ENCODE measurements at regions not wholly inside any gene's neighbourhood (a gene's known extent, or its start where the extent isn't known, plus 50 kb on each side); places are given as distances from the start of the nearest gene placed in this dataset.
A peak's percentile ranks its signal among the peaks of the same experiment; 100 is the strongest.

DNA sequence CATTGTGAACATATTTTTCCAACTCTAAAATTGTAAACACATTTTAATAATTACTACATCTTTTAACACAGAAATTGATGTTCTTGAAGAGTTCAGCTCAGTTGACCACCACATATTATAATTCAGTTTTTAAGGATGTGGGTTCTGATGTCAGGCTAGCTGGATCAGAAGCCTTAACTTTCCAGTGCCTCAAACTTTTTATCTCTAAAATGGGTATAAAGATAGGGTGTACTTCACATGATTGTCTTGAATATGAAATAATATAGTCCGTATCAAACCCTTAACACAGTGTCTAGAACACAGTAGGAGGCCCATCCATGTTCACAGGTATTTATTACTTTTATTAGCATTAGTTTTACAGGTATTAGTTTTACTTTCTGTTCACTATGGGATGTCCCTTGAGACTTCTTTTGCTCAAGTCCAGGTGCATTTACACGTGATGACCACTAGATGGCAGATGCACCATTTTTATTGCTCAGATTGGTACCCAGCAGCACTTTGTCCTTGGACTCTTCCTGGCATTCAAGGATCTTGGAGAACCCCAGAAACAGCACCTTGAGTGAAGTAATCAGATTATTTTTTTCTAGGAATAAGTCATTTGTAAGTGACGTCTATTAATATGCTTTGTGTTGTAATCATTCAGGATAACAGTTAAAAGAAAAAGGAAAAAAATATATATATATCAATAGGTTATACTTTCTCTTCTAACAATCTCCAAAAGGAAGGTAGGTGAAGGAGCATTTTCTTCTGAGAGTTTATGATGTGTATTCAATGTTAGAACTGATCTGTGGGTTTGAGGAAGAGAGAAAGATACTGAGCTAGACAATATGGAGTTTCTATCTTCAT lies 580.2 kb downstream of the ETNK1 start:
- H3K9me3 Mint-ChIP-seq: no peaks in the 10 kb centered on the region
- DNase-seq (peak; percentile 3), ATAC-seq (peak; percentile 64)
- H3K27ac Mint-ChIP-seq: no peak overlapping the region
- intact Hi-C loops (cut with micrococcal nuclease): loop anchor here (5.0 kb wide), 1 partner anchor 1632 kb away; no protein-coding TSS in a partner anchor
- ChIA-PET POLR2A (no interaction called here), CTCF (interaction anchor here (0.8 to 1.7 kb wide), 8 partner anchors 8 to 493 kb away, joined by 3 to 7 read pairs (median 3); no protein-coding TSS in a partner anchor)
- TF ChIP-seq, protein P1, sequence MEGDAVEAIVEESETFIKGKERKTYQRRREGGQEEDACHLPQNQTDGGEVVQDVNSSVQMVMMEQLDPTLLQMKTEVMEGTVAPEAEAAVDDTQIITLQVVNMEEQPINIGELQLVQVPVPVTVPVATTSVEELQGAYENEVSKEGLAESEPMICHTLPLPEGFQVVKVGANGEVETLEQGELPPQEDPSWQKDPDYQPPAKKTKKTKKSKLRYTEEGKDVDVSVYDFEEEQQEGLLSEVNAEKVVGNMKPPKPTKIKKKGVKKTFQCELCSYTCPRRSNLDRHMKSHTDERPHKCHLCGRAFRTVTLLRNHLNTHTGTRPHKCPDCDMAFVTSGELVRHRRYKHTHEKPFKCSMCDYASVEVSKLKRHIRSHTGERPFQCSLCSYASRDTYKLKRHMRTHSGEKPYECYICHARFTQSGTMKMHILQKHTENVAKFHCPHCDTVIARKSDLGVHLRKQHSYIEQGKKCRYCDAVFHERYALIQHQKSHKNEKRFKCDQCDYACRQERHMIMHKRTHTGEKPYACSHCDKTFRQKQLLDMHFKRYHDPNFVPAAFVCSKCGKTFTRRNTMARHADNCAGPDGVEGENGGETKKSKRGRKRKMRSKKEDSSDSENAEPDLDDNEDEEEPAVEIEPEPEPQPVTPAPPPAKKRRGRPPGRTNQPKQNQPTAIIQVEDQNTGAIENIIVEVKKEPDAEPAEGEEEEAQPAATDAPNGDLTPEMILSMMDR (IDR thresholded peaks at IDR 0.05): peak; percentile 94
- H3K4me3 Mint-ChIP-seq: no peak overlapping the region
- H3K27me3 Mint-ChIP-seq: peaks cover 3% of the 10 kb centered on the region
- H3K36me3 Mint-ChIP-seq (ENCODE audit: low read depth): no peaks in the 10 kb centered on the region
- no peaks in the 10 kb centered on the region for H3K4me1 Mint-ChIP-seq (ENCODE audit: low read depth)

DNA sequence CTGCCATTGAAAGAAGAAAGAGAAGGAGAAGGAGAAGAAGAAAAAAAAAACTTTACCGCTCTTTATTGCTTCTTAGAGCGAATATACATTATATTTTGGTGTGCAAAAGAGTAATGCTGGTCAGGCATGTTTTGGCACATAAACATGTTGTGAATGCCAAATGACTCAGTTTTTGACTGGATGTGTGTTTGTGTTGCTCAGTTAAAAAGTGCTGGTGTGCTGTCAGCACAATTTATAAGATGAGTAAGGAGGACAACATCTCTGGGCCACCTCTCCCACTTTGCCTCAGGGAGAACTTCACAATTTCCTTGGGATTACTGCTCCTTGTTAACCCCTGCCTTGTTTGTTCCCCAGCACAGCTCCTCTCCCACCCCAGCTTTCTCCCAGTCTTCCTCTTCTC lies 584.8 kb downstream of the ETNK1 start:
- Mint-ChIP-seq H3K4me1 (ENCODE audit: low read depth) (no peaks in the 10 kb centered on the region), H3K27ac (no peak overlapping the region), H3K9me3 (peaks cover under 1% of the 10 kb centered on the region), H3K36me3 (ENCODE audit: low read depth) (no peaks in the 10 kb centered on the region), H3K4me3 (no peak overlapping the region), H3K27me3 (peaks cover 2% of the 10 kb centered on the region)
- TF ChIP-seq, protein P1 (IDR thresholded peaks at IDR 0.05): no peak
- ChIA-PET POLR2A (no interaction called here), CTCF (no interaction called here)
- intact Hi-C loops (cut with micrococcal nuclease): loop anchor here (5.0 kb wide), 1 partner anchor 1628 kb away; no protein-coding TSS in a partner anchor
- DNase-seq (no peak), ATAC-seq (no peak)

DNA sequence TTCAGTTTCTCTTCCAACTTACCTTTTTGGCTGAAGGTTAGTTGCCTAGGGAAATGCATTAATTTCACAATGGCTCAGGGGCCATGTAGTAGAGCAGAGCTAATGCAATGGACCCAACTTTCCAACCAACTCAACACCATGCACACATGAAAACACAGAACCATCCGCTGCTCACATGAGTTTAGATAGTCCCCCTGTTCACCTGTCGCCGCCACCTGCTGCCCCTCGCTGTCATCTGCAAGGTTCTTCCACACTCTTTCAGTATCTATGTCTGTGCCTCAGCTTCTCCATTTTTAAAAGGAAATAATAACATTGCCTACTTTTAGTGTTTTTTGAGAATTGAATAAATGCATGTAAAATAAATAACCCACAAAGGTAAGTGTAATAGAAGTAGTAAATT lies 585.6 kb downstream of the ETNK1 start:
- ChIA-PET CTCF (interaction anchor here (1.1 kb wide), 1 partner anchor 8 kb away, joined by 3 read pairs; no protein-coding TSS in a partner anchor), POLR2A (no interaction called here)
- H3K4me1 Mint-ChIP-seq (ENCODE audit: low read depth): no peaks in the 10 kb centered on the region
- H3K9me3 Mint-ChIP-seq: peaks cover 8% of the 10 kb centered on the region
- intact Hi-C loops (cut with micrococcal nuclease): no loop called here
- no peak for DNase-seq
- ATAC-seq: no peak
- no peak overlapping the region for H3K4me3 Mint-ChIP-seq
- TF ChIP-seq, protein P1 (IDR thresholded peaks at IDR 0.05): no peak
- peaks cover 2% of the 10 kb centered on the region for H3K27me3 Mint-ChIP-seq
- no peaks in the 10 kb centered on the region for H3K36me3 Mint-ChIP-seq (ENCODE audit: low read depth)
- no peak overlapping the region for H3K27ac Mint-ChIP-seq

DNA sequence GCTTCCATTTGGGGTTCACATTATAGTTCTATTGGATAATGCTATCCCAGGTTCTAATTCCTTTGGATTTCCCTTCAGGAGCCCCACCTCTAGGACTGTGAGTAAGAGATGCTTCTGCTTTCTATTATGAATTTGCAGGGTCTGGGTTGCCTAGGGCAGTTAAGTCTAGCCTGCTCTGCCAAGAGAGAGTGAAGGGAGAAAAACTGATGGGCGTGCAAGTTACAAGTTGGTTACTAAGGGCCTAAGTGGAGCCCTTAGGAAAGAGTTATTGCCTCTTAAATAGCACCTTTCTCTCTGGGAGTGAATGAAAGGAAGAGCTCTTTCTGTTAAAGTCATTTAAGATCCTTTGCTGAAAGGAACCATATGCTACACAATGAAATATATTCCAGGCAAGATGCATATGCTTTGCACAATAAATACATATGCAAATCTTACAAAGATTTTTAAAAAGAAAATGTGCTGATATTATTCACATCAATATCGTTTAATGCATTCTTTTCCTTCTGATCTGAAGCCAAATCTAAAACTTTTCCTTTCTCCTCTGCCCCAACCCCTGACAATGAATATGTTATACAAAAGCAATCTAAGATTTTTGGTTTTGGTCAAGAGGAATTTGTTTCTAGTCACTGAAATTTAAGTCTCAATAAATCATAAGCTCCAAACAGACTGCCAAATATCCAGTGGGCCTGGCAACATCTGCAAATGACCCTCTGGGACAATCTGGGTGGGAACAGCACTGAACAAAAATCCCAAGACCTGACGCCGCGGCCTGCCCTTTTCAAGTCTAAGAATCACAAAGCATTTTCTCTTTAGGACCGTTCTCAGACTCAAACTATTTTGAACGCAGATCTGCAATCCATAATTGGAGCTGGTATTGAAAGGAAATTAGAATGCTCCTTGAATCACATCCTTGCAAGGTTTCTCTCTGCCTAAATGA lies 586.7 kb downstream of the ETNK1 start:
- ATAC-seq (no peak), DNase-seq (no peak)
- POLR2A ChIA-PET: no interaction called here
- TF ChIP-seq, protein P1 (IDR thresholded peaks at IDR 0.05): no peak
- peaks cover 2% of the 10 kb centered on the region for H3K27me3 Mint-ChIP-seq
- no peaks in the 10 kb centered on the region for H3K4me1 Mint-ChIP-seq (ENCODE audit: low read depth)
- H3K27ac Mint-ChIP-seq: no peak overlapping the region
- H3K36me3 Mint-ChIP-seq (ENCODE audit: low read depth): no peaks in the 10 kb centered on the region
- no peak overlapping the region for H3K4me3 Mint-ChIP-seq
- CTCF ChIA-PET: interaction anchor here (1.1 kb wide), 1 partner anchor 9 kb away, joined by 3 read pairs; no protein-coding TSS in a partner anchor
- intact Hi-C loops (cut with micrococcal nuclease): no loop called here
- H3K9me3 Mint-ChIP-seq: peaks cover 10% of the 10 kb centered on the region
